Kidney (tissue), 13 donors: ENCODE measurements at regions not wholly inside any gene's neighbourhood (a gene's known extent, or its start where the extent isn't known, plus 50 kb on each side); places are given as distances from the start of the nearest gene placed in this dataset.

Experiments used
- DNase-seq, 5 donors: peaks; one replicate each; pipeline ENCODE4 v3.0.0-alpha.2; 2013 to 2020
- FAIRE-seq: peaks from 2 replicates; lab custom pipeline; 2012; peaks lifted over from hg19 to GRCh38; lab: Jason Lieb, UNC
- H3K27ac ChIP-seq, 2 donors: one replicate each; pipeline ENCODE4 v1.7.0; 2013; ENCODE audit warnings: low read depth in 2 of 2, low read length in 2 of 2, inconsistent platforms in 1 of 2
- H3K27me3 ChIP-seq: one replicate; pipeline ENCODE4 v1.7.1; 2013; ENCODE audit warnings: low read length, inconsistent platforms; ENCODE audit not compliant: control insufficient read depth, insufficient read depth
- H3K36me3 ChIP-seq, 3 donors: one replicate each; pipeline versions ENCODE4 v1.7.0 to v1.7.1; 2013; ENCODE audit warnings: low read length in 3 of 3, control low read depth in 1 of 3, inconsistent platforms in 1 of 3; ENCODE audit not compliant: insufficient read depth in 3 of 3, control insufficient read depth in 2 of 3
- H3K4me1 ChIP-seq, 3 donors: one replicate each; pipeline versions ENCODE4 v1.7.0 to v1.7.1; 2013; ENCODE audit warnings: low read length in 3 of 3, inconsistent platforms in 1 of 3, low read depth in 1 of 3; ENCODE audit not compliant: control insufficient read depth in 2 of 3, insufficient read depth in 2 of 3
- H3K4me3 ChIP-seq, 3 donors: one replicate each; pipeline versions ENCODE4 v1.7.0 to v1.8.1; 2013; ENCODE audit warnings: low read length in 3 of 3, control low read depth in 1 of 3, inconsistent platforms in 1 of 3
- H3K9ac ChIP-seq, 3 donors: one replicate each; pipeline versions ENCODE4 v1.7.0 to v1.7.1; 2013; ENCODE audit warnings: low read length in 3 of 3, control low read depth in 1 of 3, inconsistent platforms in 1 of 3
- H3K9me3 ChIP-seq, 3 donors: one replicate each; pipeline versions ENCODE4 v1.7.0 to v1.7.1; 2013; ENCODE audit warnings: low read length in 3 of 3, control low read depth in 1 of 3, inconsistent platforms in 1 of 3; ENCODE audit not compliant: control insufficient read depth in 2 of 3, insufficient read depth in 1 of 3
- CTCF ChIP-seq: IDR thresholded peaks from 3 replicates; pipeline ENCODE4 v1.5.1; 2012; ENCODE audit warnings: mild to moderate bottlenecking, moderate library complexity, borderline replicate concordance; ENCODE audit not compliant: insufficient read depth; ENCODE audit errors: extremely low read depth
- intact Hi-C: fragments of 100-400 bp; cut with DNase I; formaldehyde crosslinking; loops from one replicate; pipeline ENCODE4 v1.11.1; 2022
- donor health status: control.
- donor health status: control.
- donor health status: control.
- donor health status: control.
- donor health status: control.
- donor health status: DM: yes; HTN: yes; CAD: no.
- donor health status: Normal renal cell carcinoma (clear cell type).

GRCh38 chr2:144213797-144214196 is 306.1 kb downstream of the ZEB2 start:
- intact Hi-C loops = no loop called here
- Histone ChIP-seq H3K27ac (no peak overlapping the region), H3K36me3 (no peaks in the 10 kb centered on the region), H3K27me3 (no peaks in the 10 kb centered on the region), H3K9me3 (no peaks in the 10 kb centered on the region), H3K9ac (no peak overlapping the region), H3K4me1 (peaks cover 0 to 3% (median 0%) of the 10 kb centered on the region in 3 donors), H3K4me3 (no peak overlapping the region)
- no peak for TF ChIP-seq CTCF
- DNase-seq (no peak), FAIRE-seq (no peak)

- no peak overlapping the region for H3K27ac ChIP-seq
- H3K36me3 ChIP-seq = peaks cover 0 to 6% (median 0%) of the 10 kb centered on the region in 3 donors
- TF ChIP-seq CTCF = no peak
- intact Hi-C loops = no loop called here
- no peaks in the 10 kb centered on the region for H3K27me3 ChIP-seq
- DNase-seq (no peak), FAIRE-seq (no peak)
- H3K9ac ChIP-seq = no peak overlapping the region
- H3K4me1 ChIP-seq = peaks cover 0 to 3% (median 0%) of the 10 kb centered on the region in 3 donors
- H3K4me3 ChIP-seq = no peak overlapping the region
- no peaks in the 10 kb centered on the region for H3K9me3 ChIP-seq
These were observed 308.1 kb downstream of the ZEB2 start for GRCh38 chr2:144211826-144212225.

GRCh38 chr2:144211065-144211464 is 308.9 kb downstream of the ZEB2 start:
- no peak for DNase-seq
- H3K9me3 ChIP-seq = no peaks in the 10 kb centered on the region
- no peak for TF ChIP-seq CTCF
- H3K4me1 ChIP-seq = peaks cover 0 to 3% (median 0%) of the 10 kb centered on the region in 3 donors
- H3K9ac ChIP-seq = no peak overlapping the region
- H3K27me3 ChIP-seq = no peaks in the 10 kb centered on the region
- H3K4me3 ChIP-seq = no peak overlapping the region
- FAIRE-seq = no peak
- H3K36me3 ChIP-seq = peaks cover 0 to 6% (median 0%) of the 10 kb centered on the region in 3 donors
- intact Hi-C loops = no loop called here
- no peak overlapping the region for H3K27ac ChIP-seq

- H3K9ac ChIP-seq = no peak overlapping the region
- H3K27me3 ChIP-seq = no peaks in the 10 kb centered on the region
- no peaks in the 10 kb centered on the region for H3K4me1 ChIP-seq
- no peak overlapping the region for H3K4me3 ChIP-seq
- H3K36me3 ChIP-seq = peaks cover 0 to 6% (median 0%) of the 10 kb centered on the region in 3 donors
- no peak for TF ChIP-seq CTCF
- intact Hi-C loops = no loop called here
- DNase-seq (no peak), FAIRE-seq (no peak)
- no peak overlapping the region for H3K27ac ChIP-seq
- no peaks in the 10 kb centered on the region for H3K9me3 ChIP-seq
These were observed 309.8 kb downstream of the ZEB2 start for GRCh38 chr2:144210076-144210475.
